HG02642 (cell line): ENCODE measurements at regions not wholly inside any gene's neighbourhood (a gene's known extent, or its start where the extent isn't known, plus 50 kb on each side); places are given as distances from the start of the nearest gene placed in this dataset.

ENCODE experiments used
- ATAC-seq: cut with Tn5 transposase; IDR thresholded peaks from one replicate; pipeline ENCODE4 v1.9.1; 2021; ENCODE audit warnings: mild to moderate bottlenecking; ENCODE audit not compliant: unreplicated experiment, poor library complexity

DNA sequence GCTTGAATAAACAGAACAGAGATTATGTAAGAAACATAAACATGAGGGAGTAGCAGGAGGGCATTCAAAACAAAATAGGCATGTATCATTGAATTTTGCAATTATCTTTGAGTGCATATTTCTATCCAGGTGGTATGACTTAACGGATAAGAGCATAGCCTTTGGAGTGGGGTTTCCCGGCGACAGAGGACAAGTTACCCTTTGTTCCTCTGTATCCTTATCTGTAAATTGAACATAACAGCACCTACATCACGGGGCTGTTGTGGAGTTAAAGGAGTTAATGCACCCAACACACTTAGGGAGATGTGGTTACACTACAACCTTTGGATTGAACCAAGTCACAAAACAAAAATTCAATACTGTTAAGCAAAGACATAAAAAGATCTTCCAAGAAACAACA is 314.6 kb upstream of the KIF2A start:
- no peak for ATAC-seq

DNA sequence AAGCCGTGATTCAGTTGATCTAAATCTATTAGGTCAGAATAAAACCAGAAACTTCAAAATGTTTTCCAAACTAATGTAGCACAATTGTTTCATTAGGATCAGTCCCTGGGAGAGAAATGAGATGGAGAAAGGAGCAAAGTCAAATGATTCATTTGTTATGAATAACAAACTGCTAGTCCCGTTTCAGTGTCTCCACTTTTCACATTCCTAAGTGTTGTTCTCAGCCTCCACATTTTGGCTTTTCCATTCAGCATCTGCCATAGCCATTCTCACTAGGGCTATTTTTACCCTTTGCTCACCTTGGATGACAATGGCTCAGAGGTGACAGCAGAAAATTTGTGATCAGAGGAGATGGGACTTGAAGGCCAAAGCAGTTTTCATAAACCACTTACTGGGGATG is 314.1 kb upstream of the KIF2A start:
- no peak for ATAC-seq

GRCh38 chr5:61993295-61993927 is 312.6 kb upstream of the KIF2A start:
- ATAC-seq: no peak

GRCh38 chr5:61994171-61994570 is 311.8 kb upstream of the KIF2A start:
- no peak for ATAC-seq

DNA sequence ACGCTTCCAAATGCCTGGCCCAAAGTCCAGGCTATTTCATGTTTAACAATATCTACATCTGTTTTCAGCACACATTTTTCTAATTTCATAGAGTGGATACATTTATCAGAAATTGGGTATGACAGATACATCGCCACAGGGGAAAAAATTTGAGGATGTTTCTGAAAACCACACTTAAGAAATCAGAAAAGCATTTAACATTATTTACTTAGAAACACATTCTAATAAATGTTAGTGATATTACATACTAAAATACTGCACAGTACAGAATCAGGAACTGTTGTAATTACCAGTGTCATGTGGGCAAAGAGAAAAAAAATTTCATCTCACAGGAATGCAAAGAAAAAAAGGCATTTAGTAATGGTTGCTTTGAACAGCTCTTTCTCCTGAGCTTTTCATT is 310.5 kb upstream of the KIF2A start:
- ATAC-seq: no peak

- no peak for ATAC-seq
Observed at GRCh38 chr5:61999371-61999770, 306.6 kb upstream of the KIF2A start.

- ATAC-seq: no peak
Observed at GRCh38 chr5:62000646-62001045, 305.4 kb upstream of the KIF2A start.

- no peak for ATAC-seq
Observed at GRCh38 chr5:62001640-62002039, 304.4 kb upstream of the KIF2A start.

DNA sequence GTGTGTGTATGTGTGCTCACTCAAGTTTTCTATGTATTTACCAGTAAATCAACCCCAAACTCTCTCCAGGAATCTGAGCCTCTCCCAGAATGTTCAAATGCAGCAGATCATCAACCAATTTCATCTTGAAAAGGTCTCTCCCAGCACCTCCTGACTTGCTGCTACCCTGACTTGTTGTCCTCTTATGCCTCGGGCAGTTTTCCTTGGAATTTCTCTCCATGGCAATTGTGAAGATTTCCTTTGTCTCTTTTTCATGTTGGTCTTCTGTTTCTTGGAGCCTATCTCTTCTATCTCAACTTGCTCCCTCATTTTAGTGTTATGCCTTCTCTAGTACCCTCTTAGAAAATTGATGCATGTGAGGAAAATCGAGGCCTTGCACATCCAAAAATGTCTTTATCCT is 303.6 kb upstream of the KIF2A start:
- no peak for ATAC-seq

DNA sequence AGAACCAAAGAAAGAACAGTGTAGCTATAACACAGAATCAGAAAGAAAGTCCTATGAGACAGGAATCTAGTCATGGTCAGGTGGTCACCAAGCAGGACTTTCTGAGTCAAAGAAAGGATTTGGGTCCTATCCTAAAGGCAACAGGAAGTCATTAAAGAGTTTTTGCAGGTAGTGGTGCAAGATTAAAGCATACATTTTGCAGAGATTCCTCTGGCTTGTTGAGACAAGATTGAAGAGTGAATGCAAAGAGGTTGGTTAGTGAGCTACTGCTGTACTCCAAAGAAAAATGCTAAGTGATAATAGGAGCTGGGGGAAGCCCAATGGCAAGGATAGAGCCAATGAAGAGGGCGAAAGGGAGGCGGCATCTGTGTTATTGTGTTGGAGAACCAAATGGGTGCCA is 300.5 kb upstream of the KIF2A start:
- ATAC-seq: no peak

- ATAC-seq: no peak
Observed at GRCh38 chr5:62007457-62007856, 298.5 kb upstream of the KIF2A start.

GRCh38 chr5:62011089-62011664 is 294.8 kb upstream of the KIF2A start:
- ATAC-seq: no peak

DNA sequence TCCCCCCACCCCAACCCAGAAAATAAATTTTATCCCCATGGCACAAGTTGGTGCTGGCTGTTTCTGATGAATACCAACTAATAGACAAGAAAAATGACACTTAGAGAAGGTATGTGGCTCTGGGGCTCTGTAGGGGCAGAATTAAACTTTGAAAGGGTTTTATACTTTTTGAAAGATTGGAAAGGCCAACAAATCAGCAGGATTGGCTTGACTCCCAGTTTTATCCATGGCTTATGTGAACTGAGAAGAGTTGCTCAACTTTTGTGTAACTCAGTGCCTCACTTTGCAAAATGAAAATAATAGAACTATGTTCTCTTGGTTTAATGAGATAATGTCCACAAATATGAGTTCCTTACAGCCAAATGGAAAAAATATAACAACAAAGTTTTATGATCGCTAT is 288.9 kb upstream of the KIF2A start:
- ATAC-seq: no peak

DNA sequence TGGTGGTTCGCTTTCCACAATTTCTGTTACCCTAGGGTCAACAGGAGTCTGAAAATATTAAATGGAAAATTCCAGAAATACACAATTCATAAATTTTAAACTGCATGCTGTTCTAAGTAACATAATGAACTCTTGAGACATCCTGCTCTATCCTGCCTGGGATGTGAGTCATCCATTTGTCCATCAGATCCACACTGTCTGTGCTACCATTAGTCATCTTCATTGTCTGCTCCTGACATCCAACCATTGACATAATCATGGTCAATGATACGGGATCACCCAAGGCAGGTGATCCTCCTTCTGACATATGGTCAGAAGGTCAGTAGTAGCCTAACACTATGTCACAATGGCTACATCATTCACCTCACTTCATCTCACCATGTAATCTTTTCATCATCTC is 276.7 kb upstream of the KIF2A start:
- no peak for ATAC-seq

- no peak for ATAC-seq
Observed at GRCh38 chr5:62030326-62030725, 275.7 kb upstream of the KIF2A start.

DNA sequence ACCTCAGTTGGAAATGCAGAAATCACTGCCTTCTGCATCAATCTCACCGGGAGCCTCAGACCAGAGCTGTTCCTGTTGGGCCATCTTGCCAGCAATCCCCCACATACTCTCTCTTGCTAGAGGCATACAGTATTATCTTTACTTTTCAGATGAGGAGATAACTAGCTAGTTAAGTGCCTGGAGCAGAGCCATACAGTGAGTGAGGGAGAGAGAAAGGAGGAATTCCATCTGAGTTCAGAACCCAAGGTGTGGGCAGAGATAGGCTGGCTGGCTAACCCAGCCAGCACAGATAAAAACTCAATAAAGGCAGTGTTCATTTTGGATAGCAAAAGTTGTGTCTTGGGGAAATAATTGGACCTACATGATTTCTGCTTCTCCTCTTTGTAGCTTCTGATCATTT is 268.0 kb upstream of the KIF2A start:
- no peak for ATAC-seq

DNA sequence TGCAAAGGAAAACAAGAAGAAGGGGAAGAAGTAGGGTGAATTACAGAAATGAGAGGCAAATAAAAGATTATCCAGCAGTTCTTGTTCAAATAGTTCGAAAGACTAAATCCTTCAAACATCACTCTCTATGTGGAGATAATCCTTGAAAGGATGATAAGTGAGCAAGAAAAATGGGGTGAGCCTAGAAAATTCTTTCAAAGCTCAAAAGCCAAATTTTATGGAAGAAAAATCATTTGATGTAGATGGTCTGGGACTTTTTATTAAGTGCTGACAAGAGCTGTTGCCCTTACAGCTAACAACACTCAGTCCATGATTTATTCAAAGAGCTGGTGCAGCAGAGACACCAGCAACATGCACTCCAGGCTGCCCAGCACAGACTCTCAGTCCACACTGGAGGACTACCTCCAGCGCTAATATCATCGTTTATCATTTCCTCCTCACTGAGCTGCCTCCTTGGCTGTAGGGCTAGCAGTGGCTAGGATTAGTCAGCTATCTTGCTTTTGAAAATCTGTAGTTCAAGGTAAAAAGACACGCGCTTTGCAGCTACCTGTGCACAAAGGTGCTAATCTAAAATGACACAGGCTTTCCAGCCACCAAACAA is 264.8 kb upstream of the KIF2A start:
- ATAC-seq: no peak

DNA sequence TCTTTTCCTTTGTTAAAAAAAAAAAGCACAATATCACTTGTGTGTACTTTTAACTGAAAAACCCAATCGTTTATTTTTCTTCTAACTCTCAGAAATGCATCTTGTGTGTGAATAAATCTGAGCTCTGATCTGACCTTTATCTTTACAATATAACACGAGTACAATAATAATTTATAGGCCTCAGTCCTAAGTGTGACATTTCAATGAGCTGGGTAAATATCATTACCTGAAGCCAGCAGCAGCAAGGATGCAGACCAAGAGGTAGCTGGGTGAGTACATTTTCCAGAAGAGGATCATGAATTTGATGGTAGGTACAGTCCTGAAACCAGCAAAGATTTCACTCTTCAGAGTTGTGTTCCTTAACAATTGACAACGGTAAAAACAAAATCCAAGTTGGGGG is 264.0 kb upstream of the KIF2A start:
- ATAC-seq: no peak

GRCh38 chr5:62043289-62044280 is 262.4 kb upstream of the KIF2A start:
- no peak for ATAC-seq

DNA sequence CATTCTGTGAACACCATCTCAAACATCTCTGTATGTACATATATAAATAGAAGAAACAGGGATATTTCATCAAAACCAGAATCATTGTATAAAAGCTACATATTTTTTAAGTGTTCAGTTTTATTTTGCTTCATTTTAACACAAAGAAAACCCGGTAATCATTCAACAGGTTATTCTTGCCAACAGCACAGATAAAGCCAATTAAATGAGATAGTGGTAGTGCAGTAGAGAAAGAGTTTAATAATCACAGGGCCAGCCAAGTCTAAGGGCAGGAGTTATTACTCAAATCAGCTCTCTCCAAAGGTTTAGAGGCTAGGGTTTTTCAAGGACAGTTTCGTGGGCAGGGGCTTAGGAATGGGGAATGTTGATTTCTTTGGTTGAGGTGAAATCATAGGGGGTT is 261.0 kb upstream of the KIF2A start:
- no peak for ATAC-seq

GRCh38 chr5:62046191-62046590 is 259.8 kb upstream of the KIF2A start:
- ATAC-seq: no peak
